Thyroid gland (tissue), 4 donors: ENCODE measurements at regions not wholly inside any gene's neighbourhood (a gene's known extent, or its start where the extent isn't known, plus 50 kb on each side); places are given as distances from the start of the nearest gene placed in this dataset.

Experiments used
- POLR2A ChIP-seq, 2 donors: fragments of 450-650 bp; IDR thresholded peaks; one replicate each; pipeline ENCODE4 v1.6.1; 2017; ENCODE audit warnings: antibody characterized with exemption in 2 of 2, mild to moderate bottlenecking in 2 of 2, moderate library complexity in 1 of 2
- TF ChIP-seq, protein P1 (sequence below), 6 experiments: fragments of 200-600 bp in 3 of 6; fragments of 450-650 bp in 3 of 6; sonication (generic) in 3 of 6; IDR thresholded peaks; one replicate each; pipeline ENCODE4 v1.5.1; 2016 to 2019; ENCODE audit warnings: antibody characterized with exemption in 6 of 6, mild to moderate bottlenecking in 2 of 6, inconsistent platforms in 1 of 6, moderate library complexity in 1 of 6

DNA sequence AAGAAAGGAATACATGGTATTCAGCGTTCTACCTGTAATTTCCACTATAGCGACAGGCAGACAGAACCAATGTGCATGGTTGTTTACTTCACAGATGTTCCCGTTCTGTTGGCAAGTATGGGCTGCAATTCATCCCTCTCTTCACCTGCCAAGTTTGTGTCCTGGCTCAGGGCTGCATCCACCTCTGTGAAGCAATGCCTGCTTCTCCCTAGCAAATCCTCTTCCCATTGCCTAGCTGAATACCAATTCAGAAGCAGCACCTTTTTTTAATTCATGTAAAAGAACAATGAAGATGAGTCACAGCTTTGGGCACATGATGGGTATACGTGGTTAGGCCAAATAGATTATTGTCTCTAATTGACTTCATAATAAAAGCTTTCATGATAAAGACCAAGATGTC is 54.7 kb upstream of the LRATD1 start:
- no peak for TF ChIP-seq POLR2A (IDR thresholded peaks at IDR 0.05)
- TF ChIP-seq, protein P1, sequence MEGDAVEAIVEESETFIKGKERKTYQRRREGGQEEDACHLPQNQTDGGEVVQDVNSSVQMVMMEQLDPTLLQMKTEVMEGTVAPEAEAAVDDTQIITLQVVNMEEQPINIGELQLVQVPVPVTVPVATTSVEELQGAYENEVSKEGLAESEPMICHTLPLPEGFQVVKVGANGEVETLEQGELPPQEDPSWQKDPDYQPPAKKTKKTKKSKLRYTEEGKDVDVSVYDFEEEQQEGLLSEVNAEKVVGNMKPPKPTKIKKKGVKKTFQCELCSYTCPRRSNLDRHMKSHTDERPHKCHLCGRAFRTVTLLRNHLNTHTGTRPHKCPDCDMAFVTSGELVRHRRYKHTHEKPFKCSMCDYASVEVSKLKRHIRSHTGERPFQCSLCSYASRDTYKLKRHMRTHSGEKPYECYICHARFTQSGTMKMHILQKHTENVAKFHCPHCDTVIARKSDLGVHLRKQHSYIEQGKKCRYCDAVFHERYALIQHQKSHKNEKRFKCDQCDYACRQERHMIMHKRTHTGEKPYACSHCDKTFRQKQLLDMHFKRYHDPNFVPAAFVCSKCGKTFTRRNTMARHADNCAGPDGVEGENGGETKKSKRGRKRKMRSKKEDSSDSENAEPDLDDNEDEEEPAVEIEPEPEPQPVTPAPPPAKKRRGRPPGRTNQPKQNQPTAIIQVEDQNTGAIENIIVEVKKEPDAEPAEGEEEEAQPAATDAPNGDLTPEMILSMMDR (IDR thresholded peaks at IDR 0.05), result no peak
